ENCODE measurements at regions not wholly inside any gene's neighbourhood (a gene's known extent, or its start where the extent isn't known, plus 50 kb on each side); places are given as distances from the start of the nearest gene placed in this dataset.

- Histone ChIP-seq H3K27ac (ENCODE audit: low read depth, low read length) (no peak overlapping the region), H3K4me3 (ENCODE audit: insufficient read depth, low read depth, low read length) (no peak overlapping the region), H4K20me1 (ENCODE audit: insufficient read depth, low read length) (no peaks in the 10 kb centered on the region), H3K36me3 (ENCODE audit: insufficient read depth, low read length) (no peaks in the 10 kb centered on the region), H3K79me2 (ENCODE audit: insufficient read depth, low read length) (no peaks in the 10 kb centered on the region), H3K27me3 (ENCODE audit: insufficient read depth, low read length) (no peaks in the 10 kb centered on the region), H3K4me2 (ENCODE audit: low read length) (no peak overlapping the region), H3K9me3 (ENCODE audit: insufficient read depth, low read depth, low read length) (no peaks in the 10 kb centered on the region), H2AFZ (ENCODE audit: low read depth, low read length) (no peak overlapping the region), H3K4me1 (ENCODE audit: insufficient read depth, low read length) (peaks cover 5% of the 10 kb centered on the region), H3K9ac (ENCODE audit: low read length) (no peak overlapping the region)
- no peak for DNase-seq (ENCODE audit: low read depth)
- peaks cover 12% of the 10 kb centered on the region for H3K4me1 Mint-ChIP-seq (ENCODE audit: low read depth, unreplicated experiment)
- FAIRE-seq, result no peak
- H3K27ac Mint-ChIP-seq (ENCODE audit: unreplicated experiment), result no peak overlapping the region
- H3K4me3 Mint-ChIP-seq (ENCODE audit: unreplicated experiment), result no peak overlapping the region
- H3K36me3 Mint-ChIP-seq (ENCODE audit: low read depth, unreplicated experiment), result no peaks in the 10 kb centered on the region
- TF ChIP-seq EZH2 (IDR thresholded peaks at IDR 0.05; ENCODE audit: insufficient read depth, low read length), result no peak
- no peak for TF ChIP-seq CTCF (IDR thresholded peaks at IDR 0.05; ENCODE audit: insufficient read depth, low read depth, low read length)
- H3K9me3 Mint-ChIP-seq (ENCODE audit: unreplicated experiment), result no peaks in the 10 kb centered on the region
- no peaks in the 10 kb centered on the region for H3K27me3 Mint-ChIP-seq (ENCODE audit: low read depth, unreplicated experiment)
Measured at GRCh38 chr4:74665876-74666275, 128.4 kb downstream of the BTC start.

- Histone ChIP-seq H3K4me3 (ENCODE audit: insufficient read depth, low read depth, low read length) (no peak overlapping the region), H3K36me3 (ENCODE audit: insufficient read depth, low read length) (no peaks in the 10 kb centered on the region)
Measured at GRCh38 chr4:74667438-74667837, 126.9 kb downstream of the BTC start.

More at GRCh38 chr4:74667438-74667837, 126.9 kb downstream of the BTC start:
- Histone ChIP-seq H2AFZ (ENCODE audit: low read depth, low read length) (no peak overlapping the region), H3K27ac (ENCODE audit: low read depth, low read length) (no peak overlapping the region), H3K9ac (ENCODE audit: low read length) (no peak overlapping the region), H3K9me3 (ENCODE audit: insufficient read depth, low read depth, low read length) (no peaks in the 10 kb centered on the region), H3K79me2 (ENCODE audit: insufficient read depth, low read length) (no peaks in the 10 kb centered on the region), H3K27me3 (ENCODE audit: insufficient read depth, low read length) (peaks cover under 1% of the 10 kb centered on the region), H3K4me2 (ENCODE audit: low read length) (no peak overlapping the region), H3K4me1 (ENCODE audit: insufficient read depth, low read length) (no peaks in the 10 kb centered on the region), H4K20me1 (ENCODE audit: insufficient read depth, low read length) (no peaks in the 10 kb centered on the region)
- peaks cover 1% of the 10 kb centered on the region for H3K4me1 Mint-ChIP-seq (ENCODE audit: low read depth, unreplicated experiment)
- DNase-seq (ENCODE audit: low read depth), result no peak
- H3K36me3 Mint-ChIP-seq (ENCODE audit: low read depth, unreplicated experiment), result no peaks in the 10 kb centered on the region
- TF ChIP-seq EZH2 (IDR thresholded peaks at IDR 0.05; ENCODE audit: insufficient read depth, low read length) (no peak), CTCF (IDR thresholded peaks at IDR 0.05; ENCODE audit: insufficient read depth, low read depth, low read length) (no peak)
- no peaks in the 10 kb centered on the region for H3K9me3 Mint-ChIP-seq (ENCODE audit: unreplicated experiment)
- H3K27me3 Mint-ChIP-seq (ENCODE audit: low read depth, unreplicated experiment), result peaks cover 2% of the 10 kb centered on the region
- H3K27ac Mint-ChIP-seq (ENCODE audit: unreplicated experiment), result no peak overlapping the region
- no peak for FAIRE-seq
- H3K4me3 Mint-ChIP-seq (ENCODE audit: unreplicated experiment), result no peak overlapping the region
